Astrocyte (in vitro differentiated cells and primary cell): ENCODE measurements at regions not wholly inside any gene's neighbourhood (a gene's known extent, or its start where the extent isn't known, plus 50 kb on each side); places are given as distances from the start of the nearest gene placed in this dataset.

Experiments
- DNase-seq: peaks from one replicate; pipeline ENCODE4 v3.0.0-alpha.2; 2010; ENCODE audit warnings: low read depth
- FAIRE-seq: peaks from 2 replicates; lab custom pipeline; 2011; peaks lifted over from hg19 to GRCh38; lab: Jason Lieb, UNC
- H2AFZ ChIP-seq: 2 replicates; pipeline ENCODE4 v1.6.0; 2012; ENCODE audit warnings: low read depth, low read length, inconsistent platforms
- H3K27ac ChIP-seq: 2 replicates; pipeline ENCODE4 v1.5.1; 2011; ENCODE audit warnings: low read depth, low read length, inconsistent platforms
- H3K27me3 ChIP-seq: 2 replicates; pipeline ENCODE4 v1.6.0; 2011; ENCODE audit warnings: low read length, inconsistent platforms; ENCODE audit not compliant: insufficient read depth
- H3K36me3 ChIP-seq: 2 replicates; pipeline ENCODE4 v1.5.1; 2011; ENCODE audit warnings: low read length, inconsistent platforms; ENCODE audit not compliant: insufficient read depth
- H3K4me1 ChIP-seq: 2 replicates; pipeline ENCODE4 v1.5.1; 2011; ENCODE audit warnings: low read length, inconsistent platforms; ENCODE audit not compliant: insufficient read depth
- H3K4me2 ChIP-seq: 2 replicates; pipeline ENCODE4 v1.6.0; 2012; ENCODE audit warnings: low read length, inconsistent platforms
- H3K4me3 ChIP-seq: 2 replicates; pipeline ENCODE4 v1.5.1; 2011; ENCODE audit warnings: low read depth, mild to moderate bottlenecking, low read length, inconsistent platforms; ENCODE audit not compliant: insufficient read depth
- H3K79me2 ChIP-seq: 2 replicates; pipeline ENCODE4 v1.6.0; 2012; ENCODE audit warnings: mild to moderate bottlenecking, low read length, inconsistent platforms; ENCODE audit not compliant: insufficient read depth
- H3K9ac ChIP-seq: 2 replicates; pipeline ENCODE4 v1.6.0; 2012; ENCODE audit warnings: mild to moderate bottlenecking, low read length, inconsistent platforms
- H3K9me3 ChIP-seq: 2 replicates; pipeline ENCODE4 v1.5.1; 2012; ENCODE audit warnings: low read depth, mild to moderate bottlenecking, low read length, inconsistent platforms; ENCODE audit not compliant: insufficient read depth
- H4K20me1 ChIP-seq: 2 replicates; pipeline ENCODE4 v1.6.0; 2012; ENCODE audit warnings: low read length, inconsistent platforms; ENCODE audit not compliant: insufficient read depth
- H3K27ac Mint-ChIP-seq: one replicate; pipeline ENCODE4 v1.8.0; 2021; ENCODE audit warnings: mild to moderate bottlenecking, mixed read lengths; ENCODE audit not compliant: unreplicated experiment
- H3K27me3 Mint-ChIP-seq: one replicate; pipeline ENCODE4 v1.8.0; 2021; ENCODE audit warnings: low read depth, mixed read lengths; ENCODE audit not compliant: unreplicated experiment
- H3K36me3 Mint-ChIP-seq: one replicate; pipeline ENCODE4 v1.8.0; 2021; ENCODE audit warnings: low read depth, mixed read lengths; ENCODE audit not compliant: unreplicated experiment
- H3K4me1 Mint-ChIP-seq: one replicate; pipeline ENCODE4 v1.8.0; 2021; ENCODE audit warnings: low read depth, mixed read lengths; ENCODE audit not compliant: unreplicated experiment
- H3K4me3 Mint-ChIP-seq: one replicate; pipeline ENCODE4 v1.8.0; 2021; ENCODE audit warnings: mild to moderate bottlenecking, moderate library complexity, mixed read lengths; ENCODE audit not compliant: unreplicated experiment
- H3K9me3 Mint-ChIP-seq: one replicate; pipeline ENCODE4 v1.8.0; 2021; ENCODE audit warnings: mild to moderate bottlenecking, mixed read lengths; ENCODE audit not compliant: unreplicated experiment
- CTCF ChIP-seq: IDR thresholded peaks from 2 replicates; pipeline ENCODE4 v1.5.1; 2011; ENCODE audit warnings: low read depth, mild to moderate bottlenecking, inconsistent platforms, low read length, moderate library complexity; ENCODE audit not compliant: insufficient read depth
- EZH2 ChIP-seq: IDR thresholded peaks from 2 replicates; pipeline ENCODE4 v1.6.1; 2012; ENCODE audit warnings: mild to moderate bottlenecking, low read length, inconsistent platforms; ENCODE audit not compliant: insufficient read depth

- H3K36me3 Mint-ChIP-seq = no peaks in the 10 kb centered on the region
- Histone ChIP-seq H4K20me1 (no peaks in the 10 kb centered on the region), H3K27me3 (no peaks in the 10 kb centered on the region), H3K4me3 (no peak overlapping the region), H3K36me3 (no peaks in the 10 kb centered on the region), H2AFZ (no peak overlapping the region), H3K4me1 (no peaks in the 10 kb centered on the region), H3K79me2 (no peaks in the 10 kb centered on the region), H3K4me2 (no peak overlapping the region), H3K27ac (no peak overlapping the region), H3K9me3 (no peaks in the 10 kb centered on the region), H3K9ac (no peak overlapping the region)
- FAIRE-seq = no peak
- no peak overlapping the region for H3K27ac Mint-ChIP-seq
- no peaks in the 10 kb centered on the region for H3K9me3 Mint-ChIP-seq
- no peak overlapping the region for H3K4me3 Mint-ChIP-seq
- DNase-seq = peak; percentile 25
- TF ChIP-seq CTCF (no peak), EZH2 (no peak)
- H3K27me3 Mint-ChIP-seq = no peaks in the 10 kb centered on the region
- H3K4me1 Mint-ChIP-seq = no peaks in the 10 kb centered on the region
Measured at GRCh38 chr5:8721536-8721935, 824.3 kb downstream of the SEMA5A start.

- TF ChIP-seq CTCF (no peak), EZH2 (no peak)
- Histone ChIP-seq H3K9ac (no peak overlapping the region), H2AFZ (no peak overlapping the region), H4K20me1 (no peaks in the 10 kb centered on the region), H3K4me3 (no peak overlapping the region), H3K4me1 (peaks cover 5% of the 10 kb centered on the region), H3K27me3 (no peaks in the 10 kb centered on the region), H3K9me3 (no peaks in the 10 kb centered on the region), H3K27ac (no peak overlapping the region), H3K36me3 (no peaks in the 10 kb centered on the region), H3K79me2 (no peaks in the 10 kb centered on the region), H3K4me2 (no peak overlapping the region)
- no peak overlapping the region for H3K4me3 Mint-ChIP-seq
- H3K36me3 Mint-ChIP-seq = peaks cover 3% of the 10 kb centered on the region
- peaks cover 11% of the 10 kb centered on the region for H3K9me3 Mint-ChIP-seq
- DNase-seq = no peak
- FAIRE-seq = no peak
- H3K4me1 Mint-ChIP-seq = peaks cover 5% of the 10 kb centered on the region
- H3K27ac Mint-ChIP-seq = no peak overlapping the region
- no peaks in the 10 kb centered on the region for H3K27me3 Mint-ChIP-seq
Measured at GRCh38 chr5:8726383-8727036, 819.4 kb downstream of the SEMA5A start.

GRCh38 chr5:8727396-8727795 is 818.5 kb downstream of the SEMA5A start:
- Mint-ChIP-seq H3K27ac (no peak overlapping the region), H3K27me3 (no peaks in the 10 kb centered on the region), H3K4me3 (no peak overlapping the region), H3K9me3 (peaks cover 16% of the 10 kb centered on the region), H3K36me3 (peaks cover 3% of the 10 kb centered on the region), H3K4me1 (peaks cover 5% of the 10 kb centered on the region)
- H3K4me1 ChIP-seq = peaks cover 5% of the 10 kb centered on the region
- no peak overlapping the region for H3K4me3 ChIP-seq
- H4K20me1 ChIP-seq = no peaks in the 10 kb centered on the region
- no peaks in the 10 kb centered on the region for H3K9me3 ChIP-seq
- H3K4me2 ChIP-seq = no peak overlapping the region
- H3K36me3 ChIP-seq = no peaks in the 10 kb centered on the region
- DNase-seq (no peak), FAIRE-seq (peak; percentile 32)
- no peak for TF ChIP-seq CTCF
- TF ChIP-seq EZH2 = no peak
- no peak overlapping the region for H2AFZ ChIP-seq
- H3K27me3 ChIP-seq = no peaks in the 10 kb centered on the region
- H3K79me2 ChIP-seq = no peaks in the 10 kb centered on the region
- no peak overlapping the region for H3K9ac ChIP-seq
- no peak overlapping the region for H3K27ac ChIP-seq
